ENCODE measurements at regions not wholly inside any gene's neighbourhood (a gene's known extent, or its start where the extent isn't known, plus 50 kb on each side); places are given as distances from the start of the nearest gene placed in this dataset.
"Not testable (repeated sequence)": the region's sequence is repeated elsewhere in the genome, so short reads cannot be mapped to it uniquely, and the experiment has no call there.

- DNase-seq: no peak
- in situ Hi-C loops (cut with HindIII; ENCODE audit: low pct_ligation_motif_present, low pct_unique_long_range_greater_than_20kb, low sequenced_read_pairs): no loop called here
Measured at GRCh38 chr12:59314209-59314608, 281.6 kb upstream of the SLC16A7 start.

- no peak for DNase-seq
- in situ Hi-C loops (cut with HindIII; ENCODE audit: low pct_ligation_motif_present, low pct_unique_long_range_greater_than_20kb, low sequenced_read_pairs): no loop called here
Measured at GRCh38 chr12:59304077-59304721, 291.6 kb upstream of the SLC16A7 start.

- no peak for DNase-seq
- in situ Hi-C loops (cut with HindIII; ENCODE audit: low pct_ligation_motif_present, low pct_unique_long_range_greater_than_20kb, low sequenced_read_pairs): no loop called here
Measured at GRCh38 chr12:59298296-59298695, 297.5 kb upstream of the SLC16A7 start.

- in situ Hi-C loops (cut with HindIII; ENCODE audit: low pct_ligation_motif_present, low pct_unique_long_range_greater_than_20kb, low sequenced_read_pairs): no loop called here
- no peak for DNase-seq
Measured at GRCh38 chr12:59294221-59294620, 301.6 kb upstream of the SLC16A7 start.

GRCh38 chr12:59282999-59283398, 312.8 kb upstream of the SLC16A7 start:
- in situ Hi-C loops (cut with HindIII; ENCODE audit: low pct_ligation_motif_present, low pct_unique_long_range_greater_than_20kb, low sequenced_read_pairs): no loop called here

GRCh38 chr12:59273561-59273960, 322.3 kb upstream of the SLC16A7 start:
- DNase-seq: not testable (repeated sequence)

More at GRCh38 chr12:59282999-59283398, 312.8 kb upstream of the SLC16A7 start:
- no peak for DNase-seq

GRCh38 chr12:59268295-59268809, 327.5 kb upstream of the SLC16A7 start:
- in situ Hi-C loops (cut with HindIII; ENCODE audit: low pct_ligation_motif_present, low pct_unique_long_range_greater_than_20kb, low sequenced_read_pairs): no loop called here
- DNase-seq: no peak

More at GRCh38 chr12:59273561-59273960, 322.3 kb upstream of the SLC16A7 start:
- in situ Hi-C loops (cut with HindIII; ENCODE audit: low pct_ligation_motif_present, low pct_unique_long_range_greater_than_20kb, low sequenced_read_pairs): not testable (repeated sequence)

GRCh38 chr12:59260202-59260601, 335.6 kb upstream of the SLC16A7 start:
- in situ Hi-C loops (cut with HindIII; ENCODE audit: low pct_ligation_motif_present, low pct_unique_long_range_greater_than_20kb, low sequenced_read_pairs): no loop called here
- DNase-seq: no peak

GRCh38 chr12:59252731-59253130, 332.4 kb upstream of the LRIG3 start:
- in situ Hi-C loops (cut with HindIII; ENCODE audit: low pct_ligation_motif_present, low pct_unique_long_range_greater_than_20kb, low sequenced_read_pairs): no loop called here
- no peak for DNase-seq

- in situ Hi-C loops (cut with HindIII; ENCODE audit: low pct_ligation_motif_present, low pct_unique_long_range_greater_than_20kb, low sequenced_read_pairs): no loop called here
Measured at GRCh38 chr12:59250766-59251165, 330.5 kb upstream of the LRIG3 start.

GRCh38 chr12:59240048-59240447, 319.7 kb upstream of the LRIG3 start:
- no peak for DNase-seq
- in situ Hi-C loops (cut with HindIII; ENCODE audit: low pct_ligation_motif_present, low pct_unique_long_range_greater_than_20kb, low sequenced_read_pairs): no loop called here

More at GRCh38 chr12:59250766-59251165, 330.5 kb upstream of the LRIG3 start:
- no peak for DNase-seq

- in situ Hi-C loops (cut with HindIII; ENCODE audit: low pct_ligation_motif_present, low pct_unique_long_range_greater_than_20kb, low sequenced_read_pairs): no loop called here
- no peak for DNase-seq
Measured at GRCh38 chr12:59234391-59234790, 314.1 kb upstream of the LRIG3 start.

- DNase-seq: no peak
- in situ Hi-C loops (cut with HindIII; ENCODE audit: low pct_ligation_motif_present, low pct_unique_long_range_greater_than_20kb, low sequenced_read_pairs): no loop called here
Measured at GRCh38 chr12:59230334-59230733, 310.0 kb upstream of the LRIG3 start.

GRCh38 chr12:59219148-59219547, 298.8 kb upstream of the LRIG3 start:
- DNase-seq: no peak
- in situ Hi-C loops (cut with HindIII; ENCODE audit: low pct_ligation_motif_present, low pct_unique_long_range_greater_than_20kb, low sequenced_read_pairs): no loop called here

- in situ Hi-C loops (cut with HindIII; ENCODE audit: low pct_ligation_motif_present, low pct_unique_long_range_greater_than_20kb, low sequenced_read_pairs): no loop called here
- no peak for DNase-seq
Measured at GRCh38 chr12:59196989-59197388, 276.7 kb upstream of the LRIG3 start.

GRCh38 chr12:59194794-59195193, 274.5 kb upstream of the LRIG3 start:
- DNase-seq: no peak
- in situ Hi-C loops (cut with HindIII; ENCODE audit: low pct_ligation_motif_present, low pct_unique_long_range_greater_than_20kb, low sequenced_read_pairs): no loop called here

- in situ Hi-C loops (cut with HindIII; ENCODE audit: low pct_ligation_motif_present, low pct_unique_long_range_greater_than_20kb, low sequenced_read_pairs): no loop called here
- DNase-seq: no peak
Measured at GRCh38 chr12:59193476-59194050, 273.3 kb upstream of the LRIG3 start.

GRCh38 chr12:59191372-59191771, 271.1 kb upstream of the LRIG3 start:
- in situ Hi-C loops (cut with HindIII; ENCODE audit: low pct_ligation_motif_present, low pct_unique_long_range_greater_than_20kb, low sequenced_read_pairs): no loop called here
- DNase-seq: no peak

GRCh38 chr12:59186451-59186850, 266.1 kb upstream of the LRIG3 start:
- in situ Hi-C loops (cut with HindIII; ENCODE audit: low pct_ligation_motif_present, low pct_unique_long_range_greater_than_20kb, low sequenced_read_pairs): no loop called here
- DNase-seq: no peak

GRCh38 chr12:59185295-59185694, 265.0 kb upstream of the LRIG3 start:
- no peak for DNase-seq
- in situ Hi-C loops (cut with HindIII; ENCODE audit: low pct_ligation_motif_present, low pct_unique_long_range_greater_than_20kb, low sequenced_read_pairs): no loop called here
